ENCODE measurements at regions not wholly inside any gene's neighbourhood (a gene's known extent, or its start where the extent isn't known, plus 50 kb on each side); places are given as distances from the start of the nearest gene placed in this dataset.

DNA sequence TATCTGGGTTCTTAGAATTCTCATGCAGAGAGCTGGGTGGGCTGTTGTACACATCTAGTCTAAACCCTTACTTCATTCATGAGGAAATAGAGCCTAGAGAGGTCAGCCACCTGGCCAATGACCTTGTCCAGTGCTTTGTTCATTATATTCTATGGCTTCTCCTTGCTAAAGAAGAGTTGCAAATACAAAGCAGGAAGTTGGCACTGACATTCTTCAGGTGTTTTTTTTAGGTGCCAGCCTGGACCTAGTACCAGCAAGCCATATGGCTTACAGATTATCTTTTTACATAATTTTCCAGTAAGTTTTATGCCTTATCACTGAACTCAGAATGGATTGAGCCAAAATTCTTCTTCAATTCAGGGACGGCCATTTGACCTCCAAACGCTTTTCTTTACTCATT lies 54.7 kb upstream of the PGM2 start:
- DNase-seq, result no peak

DNA sequence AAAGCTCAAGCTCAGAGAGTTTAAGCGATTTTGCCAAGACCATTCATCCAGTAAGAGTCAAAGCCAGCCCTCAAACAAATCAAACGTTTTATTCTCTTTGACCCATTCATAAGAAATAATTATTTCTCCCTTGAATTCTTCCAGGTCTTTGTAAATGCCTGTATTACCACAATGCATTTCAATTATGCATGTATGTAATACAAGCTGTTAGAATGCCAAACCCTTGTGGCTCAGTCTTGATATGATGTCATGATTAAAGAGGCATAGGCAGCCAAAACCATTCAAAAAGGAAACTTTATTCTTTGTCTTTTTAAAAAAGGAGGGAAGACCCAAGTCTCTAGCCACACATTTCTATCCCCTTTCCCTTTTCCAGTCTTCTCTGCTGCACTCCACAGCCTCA lies 56.5 kb upstream of the PGM2 start:
- no peak for DNase-seq

DNA sequence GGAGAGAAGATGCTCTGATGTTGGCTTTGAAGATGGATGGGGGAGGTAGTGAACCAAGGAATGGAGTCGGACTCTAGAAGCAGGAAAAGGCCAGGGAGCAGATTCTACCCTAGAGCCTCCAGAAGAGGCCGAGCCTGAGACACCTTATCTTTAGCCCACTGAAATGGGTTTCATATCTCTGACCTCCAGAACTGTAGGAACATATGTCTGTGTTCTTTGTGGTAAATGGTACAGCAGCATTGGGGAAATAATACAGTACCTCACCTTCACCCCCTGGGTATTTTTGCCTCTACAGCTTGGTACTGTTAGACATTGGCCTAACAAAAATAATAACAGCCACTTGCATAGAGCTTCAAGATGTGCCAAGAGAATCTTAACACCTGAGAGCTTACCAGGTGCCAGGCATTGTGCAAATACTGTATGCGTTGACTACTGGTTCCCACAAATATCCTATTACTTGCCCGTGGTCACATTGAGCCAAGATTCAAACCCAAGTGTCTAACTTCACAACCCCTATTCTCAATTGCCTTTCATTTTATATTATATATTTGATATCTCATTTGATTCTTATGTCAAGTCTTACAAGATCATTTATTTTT lies 57.0 kb upstream of the PGM2 start:
- DNase-seq, result no peak

DNA sequence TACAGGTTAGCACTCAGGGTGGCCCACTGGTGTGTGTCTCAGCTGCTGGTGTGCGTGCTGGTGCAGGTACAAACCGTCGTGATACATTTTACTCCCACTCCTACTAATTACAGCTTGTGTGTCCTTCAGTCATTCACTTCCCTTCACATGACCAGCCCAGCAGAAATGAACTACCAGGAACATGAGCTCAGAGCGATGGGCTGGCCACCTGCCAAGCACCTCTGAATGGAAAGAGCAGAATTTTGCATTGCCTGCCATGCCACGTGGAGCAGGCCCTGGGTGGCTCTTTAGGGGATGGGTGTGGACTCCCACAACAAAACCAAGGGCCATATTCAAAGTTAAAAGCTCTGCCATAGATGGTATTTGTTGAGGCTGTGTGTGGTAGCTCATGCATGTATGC lies 58.9 kb upstream of the PGM2 start:
- DNase-seq, result no peak

DNA sequence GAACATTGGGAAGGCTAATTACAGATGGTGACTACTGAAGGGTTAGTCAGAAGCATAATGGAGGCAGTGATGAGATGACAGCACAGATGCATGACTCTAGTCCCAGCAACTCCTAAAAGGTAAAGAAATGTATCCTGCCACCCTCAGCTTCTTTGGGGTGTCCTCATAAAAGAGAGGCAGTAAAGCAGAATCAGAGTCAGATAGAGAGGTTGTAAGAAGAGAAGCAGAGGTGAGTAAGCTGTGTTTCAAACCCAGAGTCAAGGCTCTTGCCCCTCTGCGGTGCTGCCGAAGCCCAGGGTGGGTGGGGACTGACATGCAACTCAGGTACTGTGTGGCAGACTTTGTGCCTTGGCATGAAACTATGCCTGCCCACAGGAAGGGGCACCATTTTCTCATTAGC lies 59.5 kb upstream of the PGM2 start:
- no peak for DNase-seq

DNA sequence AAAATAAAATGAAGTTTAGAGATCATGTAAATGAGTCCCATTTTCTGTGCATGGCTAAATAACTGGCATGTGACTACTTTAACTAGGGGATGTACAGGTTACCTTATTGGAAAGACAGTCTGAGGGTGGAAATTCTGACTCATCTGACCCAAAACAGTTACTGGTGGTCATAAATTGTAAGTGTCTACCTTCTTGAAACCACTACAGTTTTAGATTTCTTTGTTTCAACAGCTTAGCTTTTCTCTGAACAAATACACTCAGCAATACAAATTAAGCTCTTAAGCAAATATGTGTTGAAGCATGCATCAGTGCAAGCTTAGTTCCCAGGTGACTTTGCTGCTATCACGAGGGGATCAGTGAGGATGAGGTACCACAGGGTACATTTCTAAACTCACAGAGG lies 60.7 kb upstream of the PGM2 start:
- DNase-seq, result no peak

DNA sequence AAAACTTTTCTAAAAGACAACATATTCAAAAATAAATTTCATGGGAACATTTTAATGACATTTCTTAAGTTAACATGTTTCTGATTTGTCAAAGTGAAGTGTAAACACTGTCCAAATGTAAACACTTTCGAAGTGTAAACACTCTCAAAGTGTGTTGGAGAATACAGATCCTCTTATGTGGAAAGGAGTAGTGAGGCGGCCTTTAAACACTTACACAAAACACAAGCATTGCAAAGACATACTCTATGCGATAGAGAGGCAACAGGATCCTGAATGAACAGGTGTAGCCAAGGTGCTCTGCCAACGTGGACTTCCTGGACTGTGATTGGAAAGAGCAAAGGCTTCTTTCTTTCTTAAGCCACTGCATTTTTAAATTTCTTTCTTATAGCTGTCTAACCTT lies 62.7 kb upstream of the PGM2 start:
- DNase-seq, result no peak

DNA sequence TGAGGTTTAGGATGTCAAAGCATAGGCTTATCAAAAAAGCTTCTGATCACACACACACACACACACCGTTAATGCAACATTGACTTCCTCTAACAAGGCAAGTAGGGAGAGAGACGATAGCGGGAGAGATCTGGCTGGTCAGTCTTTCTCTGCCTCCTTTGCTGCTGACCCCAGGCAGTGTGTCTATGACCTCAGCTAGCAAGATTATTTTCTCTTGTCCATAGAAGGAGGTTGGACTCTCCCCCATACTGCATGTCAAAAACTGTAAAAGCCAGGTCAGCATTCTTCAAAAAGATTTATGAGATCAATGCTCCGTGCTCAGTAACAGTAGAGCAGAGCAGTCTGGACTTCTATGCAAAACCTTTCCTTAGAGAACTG lies 63.5 kb upstream of the PGM2 start:
- DNase-seq, result no peak

DNA sequence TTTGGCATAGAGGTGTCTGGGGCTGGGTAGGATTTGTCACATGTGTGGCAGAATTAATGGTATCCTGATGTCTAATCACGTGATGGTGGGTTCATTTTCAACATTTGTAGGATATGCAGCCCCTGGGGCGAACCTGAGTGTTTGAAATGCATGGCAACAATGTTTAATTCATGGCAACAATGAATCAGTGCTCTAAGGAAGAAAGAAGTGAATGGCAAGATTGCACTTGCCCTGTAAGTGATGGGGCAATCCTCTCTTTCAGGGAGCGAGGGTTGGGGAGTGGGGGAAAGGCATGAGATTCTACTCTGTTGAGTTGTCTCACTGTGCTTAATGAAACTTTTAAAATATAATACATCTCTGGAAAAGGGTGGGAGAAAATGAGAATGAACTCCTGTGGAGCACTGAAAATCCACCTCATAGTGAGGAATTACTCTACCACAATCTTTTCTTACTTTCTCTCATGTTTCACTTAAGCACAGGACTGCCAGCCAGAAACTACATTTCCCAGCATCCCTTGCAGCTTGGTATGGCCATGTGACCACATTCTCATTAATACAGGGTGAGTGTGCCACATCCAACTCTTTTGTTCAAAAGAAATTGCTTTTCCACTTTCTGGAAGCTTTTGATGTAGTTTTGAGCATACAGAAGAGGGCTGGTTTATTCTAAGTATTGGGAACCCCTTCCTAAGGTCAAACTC lies 64.0 kb upstream of the PGM2 start:
- no peak for DNase-seq

DNA sequence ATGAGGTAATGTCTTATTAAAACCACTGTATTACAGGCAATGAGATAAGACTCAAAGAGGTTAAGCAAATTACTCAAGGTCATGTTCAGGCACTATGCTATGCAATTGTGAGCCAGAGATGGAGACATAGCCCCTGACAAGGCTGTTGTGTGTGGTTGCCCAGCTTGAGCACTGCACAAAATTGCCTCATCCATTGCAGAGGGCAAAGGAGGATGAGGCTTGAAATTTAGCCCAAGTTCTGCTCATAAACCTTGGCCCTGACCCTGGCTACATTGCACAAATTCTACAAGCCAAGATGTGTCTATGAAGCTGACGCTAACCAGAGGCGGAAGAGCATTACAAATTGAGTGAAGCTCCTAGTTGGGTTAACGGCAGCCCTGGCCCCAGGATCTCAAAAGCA lies 65.6 kb upstream of the PGM2 start:
- no peak for DNase-seq

DNA sequence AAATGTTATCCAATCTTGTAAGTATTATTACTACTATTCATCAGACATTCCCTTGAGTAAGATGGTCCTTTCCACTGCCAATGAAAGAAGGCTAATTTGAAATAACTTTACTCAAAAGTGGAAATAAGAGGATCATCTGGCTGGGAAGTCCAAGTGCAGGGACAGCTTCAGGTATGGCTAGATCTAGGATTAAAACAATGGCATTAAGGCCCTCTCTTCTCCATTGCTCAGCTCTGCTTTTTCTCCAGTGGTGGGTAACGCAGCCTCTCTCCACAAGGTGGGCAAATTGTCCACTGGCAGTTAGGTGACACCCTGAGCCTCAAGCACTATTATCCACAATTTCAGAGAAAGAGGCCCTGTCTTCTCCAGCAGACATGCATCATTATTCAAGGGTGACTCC lies 66.7 kb upstream of the PGM2 start:
- no peak for DNase-seq

DNA sequence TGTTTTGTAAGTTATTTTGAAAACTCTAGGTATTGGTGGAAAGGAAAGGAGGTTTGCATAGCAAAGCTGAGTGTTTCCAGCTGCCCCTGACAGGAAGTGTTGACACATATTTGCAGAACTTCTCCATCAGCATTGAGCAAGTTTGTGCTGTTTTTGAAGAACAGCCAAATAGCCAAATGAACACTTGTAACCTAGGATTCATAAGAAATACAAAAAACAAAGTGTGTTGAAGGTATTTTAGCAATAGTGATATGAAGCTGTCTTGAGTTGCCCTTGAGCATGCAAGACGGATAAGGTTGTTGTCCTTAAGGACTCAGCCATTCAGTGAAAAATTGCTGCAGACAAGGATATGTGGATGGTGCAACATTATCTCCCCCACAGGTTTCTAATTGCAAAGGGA lies 68.3 kb upstream of the PGM2 start:
- DNase-seq, result no peak

DNA sequence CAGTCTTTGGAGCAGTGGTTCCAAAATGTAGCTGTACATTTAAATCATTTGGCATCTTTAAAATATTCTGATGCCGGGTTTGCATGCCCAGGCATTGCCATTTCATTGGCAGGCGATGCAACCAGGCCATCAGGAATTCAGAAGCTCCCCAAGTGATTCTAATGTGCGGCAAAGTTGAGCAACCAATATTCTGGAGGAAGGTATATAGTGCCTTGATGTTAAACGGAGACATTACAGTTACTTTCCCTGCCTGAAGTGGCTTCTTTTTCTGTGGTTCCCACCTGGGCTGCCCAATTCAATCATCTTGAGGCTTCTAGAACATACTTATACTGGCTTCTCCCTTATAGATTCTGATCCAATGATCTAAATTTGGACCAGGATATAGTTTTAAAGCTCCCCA lies 68.7 kb upstream of the PGM2 start:
- no peak for DNase-seq

DNA sequence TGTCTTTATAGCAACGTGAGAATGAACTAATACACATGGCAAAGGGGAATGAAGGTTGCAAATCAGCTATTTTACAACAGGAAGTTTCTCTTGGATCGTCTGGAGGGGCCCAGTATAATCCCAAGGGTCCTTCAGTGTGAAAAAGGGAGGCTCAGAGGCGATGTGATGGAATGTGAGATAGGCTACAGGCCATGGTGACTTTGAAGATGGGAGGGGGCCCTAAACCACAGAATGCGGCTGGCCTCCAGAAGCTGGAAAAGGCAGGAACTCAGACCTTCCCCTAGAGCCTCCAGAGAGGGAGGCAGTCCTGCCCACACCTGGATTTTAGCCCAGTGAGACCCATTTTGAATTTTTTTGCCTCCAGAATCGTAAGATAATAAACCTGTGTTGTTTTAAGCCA lies 69.4 kb upstream of the PGM2 start:
- DNase-seq, result no peak

DNA sequence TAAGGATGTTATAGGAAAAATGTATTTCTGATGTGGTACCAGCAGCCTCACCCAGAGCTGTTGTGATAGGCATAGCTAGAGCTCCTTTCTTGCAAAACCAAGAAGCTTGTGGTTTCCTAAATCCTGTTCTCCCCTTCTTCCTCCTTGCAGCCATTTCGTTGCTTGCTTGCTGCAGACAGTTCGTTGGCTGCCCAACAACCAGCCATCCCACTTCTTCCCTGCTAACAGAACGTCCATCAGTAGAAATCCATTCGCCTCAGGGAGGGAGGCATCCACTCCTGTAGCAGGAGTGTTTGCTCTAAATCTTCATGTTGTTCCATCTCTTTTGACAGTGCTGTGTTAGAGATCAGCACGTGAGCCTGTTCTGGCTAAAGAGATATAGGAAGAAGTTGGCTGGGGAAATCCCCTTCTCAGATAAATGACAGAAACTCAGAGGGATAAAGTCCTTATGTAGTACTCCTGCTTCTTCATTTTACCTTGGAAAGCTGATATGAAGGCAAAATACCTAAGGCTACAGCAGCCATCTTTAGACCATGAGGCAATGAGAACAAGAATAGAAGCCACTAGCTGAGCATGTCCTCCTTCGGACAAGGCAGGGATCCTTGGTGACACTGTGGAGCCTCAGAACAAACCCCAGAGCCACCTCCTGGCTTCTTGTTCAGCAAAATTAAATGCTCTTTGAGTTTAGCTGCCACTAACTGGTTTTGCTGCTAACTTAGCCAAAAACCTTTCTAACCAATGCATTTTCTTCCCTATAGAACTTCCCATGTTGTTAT lies 68.4 kb upstream of the RELL1 start:
- DNase-seq, result no peak

DNA sequence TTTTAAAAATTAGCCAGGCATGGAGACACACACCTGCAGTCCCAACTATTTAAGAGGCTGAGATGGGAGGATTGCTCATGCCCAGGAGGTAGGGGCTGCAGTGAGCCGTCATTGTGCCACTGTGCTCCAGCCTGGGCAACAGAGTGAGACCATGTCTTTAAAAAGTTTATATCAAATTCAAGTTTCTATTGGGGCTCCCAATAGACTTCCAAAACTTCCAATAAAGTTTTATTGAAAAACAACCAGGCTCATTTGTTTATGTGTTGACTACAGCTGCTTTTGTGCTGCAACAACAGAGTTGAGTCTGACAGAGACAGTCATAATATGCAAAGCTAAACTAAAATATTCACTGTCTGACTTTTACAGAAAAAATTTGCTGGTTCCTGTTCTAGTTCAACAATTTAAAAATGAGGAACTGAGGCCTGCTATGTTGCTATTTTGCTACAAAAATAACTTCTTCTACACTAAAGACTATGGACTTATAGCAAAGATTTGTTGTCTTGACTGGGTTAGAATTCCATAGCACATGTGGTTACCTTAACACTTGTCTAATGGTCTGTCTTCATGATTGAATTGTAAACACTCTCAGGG lies 63.3 kb upstream of the RELL1 start:
- no peak for DNase-seq

DNA sequence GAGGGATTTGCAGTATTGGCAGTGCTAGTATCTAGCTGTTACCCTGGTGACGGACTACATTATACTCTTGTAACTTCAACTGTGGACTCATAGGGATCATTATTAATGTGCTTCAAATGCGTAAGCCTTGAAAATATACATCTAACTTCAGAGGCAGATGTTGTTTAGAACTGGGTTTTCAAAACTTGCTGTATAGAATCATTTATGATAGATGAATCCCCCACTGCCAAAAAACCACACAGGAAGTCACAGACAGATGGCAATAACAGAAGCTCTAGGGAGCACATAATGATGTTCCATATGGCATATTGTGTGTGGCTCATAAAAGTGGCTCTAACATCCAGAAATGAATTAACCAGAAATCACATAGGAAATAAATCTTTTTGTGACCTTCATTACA lies 62.3 kb upstream of the RELL1 start:
- no peak for DNase-seq

DNA sequence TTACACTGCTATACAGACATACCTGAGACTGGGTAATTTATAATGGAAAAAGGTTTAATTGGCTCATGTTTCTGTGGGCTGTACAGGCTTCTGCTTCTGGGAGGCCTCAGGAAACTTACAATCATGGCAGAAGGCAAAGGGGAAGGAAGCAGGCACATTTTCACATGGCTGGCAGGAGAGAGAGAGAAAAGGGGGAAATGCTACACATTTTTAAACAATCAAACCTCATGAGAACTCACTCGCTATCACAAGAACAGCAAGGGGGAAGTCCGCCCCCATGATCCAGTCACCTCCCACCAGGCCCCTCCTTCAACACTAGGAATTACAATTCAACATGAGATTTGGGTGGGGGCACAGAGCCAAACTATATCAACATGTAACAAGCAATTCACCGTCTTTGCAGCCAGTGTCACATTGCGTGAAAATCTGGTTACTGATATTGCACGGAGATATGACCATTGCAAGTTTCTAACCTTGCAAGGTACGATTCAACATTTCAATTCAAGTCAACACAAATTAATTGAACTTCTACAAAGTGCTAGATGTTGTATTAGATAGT lies 61.7 kb upstream of the RELL1 start:
- DNase-seq, result no peak

DNA sequence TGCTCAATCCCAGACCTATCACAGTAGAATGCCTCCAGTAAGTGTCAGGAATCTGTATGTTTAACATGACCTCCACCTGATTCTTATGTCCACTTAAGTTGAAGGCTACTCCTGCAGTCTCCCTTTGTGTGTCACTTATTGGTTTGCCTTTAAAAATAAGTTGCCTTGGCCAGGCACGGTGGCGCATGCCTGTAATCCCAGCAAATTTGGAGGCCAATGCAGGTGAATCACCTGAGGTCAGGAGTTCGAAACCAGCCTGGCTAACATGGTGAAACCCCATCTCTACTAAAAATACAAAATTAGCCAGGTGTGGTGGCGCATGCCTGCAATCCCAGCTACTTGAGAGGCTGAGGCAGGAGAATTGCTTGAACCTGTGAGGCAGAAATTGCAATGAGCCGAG lies 60.7 kb upstream of the RELL1 start:
- peak; percentile 27 for DNase-seq

DNA sequence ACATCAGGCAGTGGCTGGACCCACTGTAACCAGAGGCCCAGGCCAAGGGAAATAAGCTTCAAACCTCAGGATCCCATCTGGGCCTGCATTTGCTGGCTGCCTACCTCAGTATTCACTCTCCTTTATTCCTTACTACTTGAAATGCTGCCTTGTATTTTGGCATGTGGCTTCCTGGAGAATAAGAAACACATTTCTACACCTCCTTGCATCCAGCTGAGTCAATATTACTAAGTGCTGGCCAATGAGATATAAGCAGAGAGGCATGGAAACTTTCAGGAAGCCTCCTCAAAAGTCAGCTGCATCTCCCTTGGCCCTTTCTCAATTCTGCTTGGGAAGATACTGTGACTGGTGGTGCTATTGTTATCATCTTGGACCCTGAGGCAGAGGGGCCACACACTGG lies 59.8 kb upstream of the RELL1 start:
- DNase-seq, result no peak

DNA sequence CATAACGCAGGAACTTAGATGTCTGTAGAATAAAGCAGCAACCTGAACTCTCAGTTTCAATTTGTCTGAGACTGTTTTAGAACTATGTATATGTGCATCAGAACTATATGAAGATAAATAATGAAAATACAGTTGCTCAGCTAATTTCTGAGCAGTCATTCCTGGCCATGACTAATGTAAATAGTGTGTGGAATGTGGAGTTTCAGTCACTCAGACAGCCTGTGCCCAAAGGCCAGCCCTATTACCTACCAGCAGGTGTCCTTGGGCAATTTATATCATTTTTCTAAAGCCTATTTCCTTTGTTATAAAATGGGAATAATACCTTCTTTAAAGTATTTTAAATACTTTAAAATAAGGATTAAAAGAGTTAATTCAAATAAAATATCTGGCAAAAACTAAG lies 56.0 kb upstream of the RELL1 start:
- DNase-seq, result no peak

DNA sequence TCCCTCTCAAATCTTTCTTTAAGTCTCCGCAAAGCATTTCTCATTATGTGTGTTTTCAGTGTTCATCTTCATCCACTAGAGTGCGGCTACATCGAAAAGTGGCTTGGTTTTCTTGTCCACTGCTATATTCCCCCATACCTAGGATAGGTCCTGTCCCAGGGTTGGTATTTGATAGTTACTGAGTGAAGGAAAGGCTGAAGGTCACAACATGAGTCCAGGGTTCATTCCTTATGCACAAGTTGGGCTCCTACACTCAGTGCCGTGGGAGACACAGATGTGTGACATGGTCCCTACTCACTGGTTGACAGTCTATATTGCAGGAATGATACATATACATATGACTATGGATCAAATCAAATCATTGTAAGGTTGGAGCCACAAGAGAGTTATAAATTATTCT lies 55.4 kb upstream of the RELL1 start:
- no peak for DNase-seq

DNA sequence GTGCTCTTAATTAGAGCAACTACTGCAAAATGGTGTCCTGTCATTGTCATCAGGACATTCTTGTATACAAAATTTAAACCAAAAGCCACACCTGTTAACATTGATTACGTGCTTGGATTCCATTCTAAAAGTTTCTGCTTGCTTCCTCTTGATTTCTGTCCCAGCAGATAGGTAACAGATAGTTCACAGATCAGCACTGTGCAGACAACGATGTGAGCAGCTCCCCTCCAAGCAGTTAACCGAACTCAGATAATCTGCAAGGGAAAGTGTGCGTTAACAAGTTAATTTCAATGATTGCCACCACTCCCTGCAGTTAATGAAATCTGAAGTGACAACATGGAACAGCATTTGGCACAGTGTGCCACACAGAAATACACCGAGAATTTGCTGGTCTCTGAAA lies 54.4 kb upstream of the RELL1 start:
- DNase-seq, result no peak

DNA sequence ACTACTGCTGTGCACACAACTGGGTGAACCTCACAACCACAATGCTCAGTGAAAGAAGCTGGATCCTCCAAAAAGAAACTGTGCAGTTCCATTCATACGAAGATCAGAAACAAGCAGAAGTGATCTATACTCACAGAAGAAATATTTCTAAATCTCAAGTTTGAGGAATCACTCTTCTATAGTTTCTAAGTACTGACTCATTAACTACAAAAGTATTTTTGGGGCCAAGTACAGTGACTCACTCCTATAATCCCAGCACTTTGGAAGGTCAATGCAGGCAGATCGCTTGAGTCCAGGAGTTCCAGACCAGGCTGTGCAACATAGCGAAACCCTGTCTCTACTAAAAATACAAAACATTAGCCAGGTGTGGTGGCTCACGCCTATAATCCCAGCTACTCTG lies 51.3 kb upstream of the RELL1 start:
- no peak for DNase-seq

Measured in NK-92 treated with Interleukin-12 subunit alpha and Interleukin-12 subunit beta, amount 100 ng/mL, for 24 hours (cell line).